ENCODE measurements at regions not wholly inside any gene's neighbourhood (a gene's known extent, or its start where the extent isn't known, plus 50 kb on each side); places are given as distances from the start of the nearest gene placed in this dataset.

- H3K4me1 ChIP-seq (ENCODE audit: insufficient read depth, low read length, poor library complexity, severe bottlenecking) = peaks cover 7% of the 10 kb centered on the region
- no peak overlapping the region for H3K27ac ChIP-seq (ENCODE audit: low read depth, low read length, poor library complexity, severe bottlenecking)
- peak; percentile 15 for DNase-seq (ENCODE audit: low spot score)
- no TSS peak for BruUV-seq (replicated peaks)
- H3K27me3 ChIP-seq (replicated peaks; ENCODE audit: insufficient read depth, low read depth, low read length, poor library complexity) = no peaks in the 10 kb centered on the region
- intact Hi-C loops (cut with micrococcal nuclease; ENCODE audit: unreplicated experiment) = no loop called here
- no peaks in the 10 kb centered on the region for H3K36me3 ChIP-seq (ENCODE audit: insufficient read depth, low read length, poor library complexity, severe bottlenecking)
- ChIA-PET CTCF (no interaction called here), POLR2A (ENCODE audit: low non-redundant PET) (no interaction called here)
- H3K9me3 ChIP-seq (ENCODE audit: low read depth, low read length, poor library complexity, severe bottlenecking) = no peaks in the 10 kb centered on the region
- TF ChIP-seq EZH2 (IDR thresholded peaks at IDR 0.05; ENCODE audit: borderline replicate concordance, low read depth, low read length, poor library complexity, severe bottlenecking) (no peak), CTCF (conservative IDR thresholded peaks at IDR 0.05; ENCODE audit: low read depth, low read length) (no peak)
- no peak overlapping the region for H3K4me3 ChIP-seq (ENCODE audit: low read depth, low read length, poor library complexity, severe bottlenecking)
Observed at GRCh38 chr4:123339507-123340380, 56.9 kb upstream of the SPRY1 start.

GRCh38 chr4:123340381-123340701 lies 56.3 kb upstream of the SPRY1 start:
- TF ChIP-seq EZH2 (IDR thresholded peaks at IDR 0.05; ENCODE audit: borderline replicate concordance, low read depth, low read length, poor library complexity, severe bottlenecking) (no peak), CTCF (conservative IDR thresholded peaks at IDR 0.05; ENCODE audit: low read depth, low read length) (no peak)
- Histone ChIP-seq H3K36me3 (ENCODE audit: insufficient read depth, low read length, poor library complexity, severe bottlenecking) (no peaks in the 10 kb centered on the region), H3K9me3 (ENCODE audit: low read depth, low read length, poor library complexity, severe bottlenecking) (no peaks in the 10 kb centered on the region), H3K27ac (ENCODE audit: low read depth, low read length, poor library complexity, severe bottlenecking) (no peak overlapping the region), H3K27me3 (replicated peaks; ENCODE audit: insufficient read depth, low read depth, low read length, poor library complexity) (no peaks in the 10 kb centered on the region), H3K4me3 (ENCODE audit: low read depth, low read length, poor library complexity, severe bottlenecking) (no peak overlapping the region), H3K4me1 (ENCODE audit: insufficient read depth, low read length, poor library complexity, severe bottlenecking) (peaks cover 7% of the 10 kb centered on the region)
- BruUV-seq (replicated peaks) = no TSS peak
- peak; percentile 18 for DNase-seq (ENCODE audit: low spot score)
- intact Hi-C loops (cut with micrococcal nuclease; ENCODE audit: unreplicated experiment) = no loop called here
- ChIA-PET CTCF (no interaction called here), POLR2A (ENCODE audit: low non-redundant PET) (no interaction called here)

GRCh38 chr4:123342498-123342897 lies 54.1 kb upstream of the SPRY1 start:
- TF ChIP-seq CTCF (conservative IDR thresholded peaks at IDR 0.05; ENCODE audit: low read depth, low read length) = no peak
- TF ChIP-seq EZH2 (IDR thresholded peaks at IDR 0.05; ENCODE audit: borderline replicate concordance, low read depth, low read length, poor library complexity, severe bottlenecking) = no peak
- no peaks in the 10 kb centered on the region for H3K9me3 ChIP-seq (ENCODE audit: low read depth, low read length, poor library complexity, severe bottlenecking)
- intact Hi-C loops (cut with micrococcal nuclease; ENCODE audit: unreplicated experiment) = no loop called here
- ChIA-PET CTCF (interaction anchor here (0.5 kb wide), 1 partner anchor 10 kb away, joined by 3 read pairs; no protein-coding TSS in a partner anchor), POLR2A (ENCODE audit: low non-redundant PET) (no interaction called here)
- H3K4me3 ChIP-seq (ENCODE audit: low read depth, low read length, poor library complexity, severe bottlenecking) = no peak overlapping the region
- no peaks in the 10 kb centered on the region for H3K27me3 ChIP-seq (replicated peaks; ENCODE audit: insufficient read depth, low read depth, low read length, poor library complexity)
- no peak overlapping the region for H3K27ac ChIP-seq (ENCODE audit: low read depth, low read length, poor library complexity, severe bottlenecking)
- BruUV-seq (replicated peaks) = no TSS peak
- peaks cover 7% of the 10 kb centered on the region for H3K4me1 ChIP-seq (ENCODE audit: insufficient read depth, low read length, poor library complexity, severe bottlenecking)
- H3K36me3 ChIP-seq (ENCODE audit: insufficient read depth, low read length, poor library complexity, severe bottlenecking) = no peaks in the 10 kb centered on the region
- no peak for DNase-seq (ENCODE audit: low spot score)

Measured in A673 (cell line).